Loucy (cell line): ENCODE measurements at regions not wholly inside any gene's neighbourhood (a gene's known extent, or its start where the extent isn't known, plus 50 kb on each side); places are given as distances from the start of the nearest gene placed in this dataset.

Experiments
- H2AFZ ChIP-seq: fragments of 200-600 bp; sonication (generic); 2 replicates; pipeline ENCODE4 v1.6.0; 2016; ENCODE audit warnings: antibody characterized with exemption, mild to moderate bottlenecking, low read length, moderate library complexity
- H3F3A ChIP-seq: fragments of 200-600 bp; 2 replicates; pipeline ENCODE4 v1.6.0; 2016; ENCODE audit warnings: antibody characterized with exemption, low read depth, mild to moderate bottlenecking
- H3K27me3 ChIP-seq: fragments of 200-600 bp; sonication (generic); 2 replicates; pipeline ENCODE4 v1.6.1; 2014; ENCODE audit warnings: low read length, mild to moderate bottlenecking; ENCODE audit not compliant: insufficient read depth, poor library complexity, severe bottlenecking
- H3K36me3 ChIP-seq: fragments of 200-600 bp; sonication (generic); 2 replicates; pipeline ENCODE4 v1.6.1; 2016; ENCODE audit warnings: low read length; ENCODE audit not compliant: insufficient read depth
- H3K4me1 ChIP-seq: fragments of 200-600 bp; sonication (generic); 2 replicates; pipeline ENCODE4 v1.5.1; 2014; ENCODE audit warnings: low read length, mild to moderate bottlenecking; ENCODE audit not compliant: insufficient read depth, poor library complexity, severe bottlenecking
- H3K4me2 ChIP-seq: fragments of 200-600 bp; sonication (generic); 2 replicates; pipeline ENCODE4 v1.6.0; 2014; ENCODE audit warnings: antibody characterized with exemption, low read length, low read depth, mild to moderate bottlenecking; ENCODE audit not compliant: poor library complexity, severe bottlenecking
- H3K4me3 ChIP-seq: fragments of 200-600 bp; sonication (generic); 2 replicates; pipeline ENCODE4 v1.5.1; 2014; ENCODE audit warnings: low read length, mild to moderate bottlenecking, mixed read lengths; ENCODE audit not compliant: poor library complexity, severe bottlenecking
- H3K79me2 ChIP-seq: fragments of 200-600 bp; sonication (generic); 2 replicates; pipeline ENCODE4 v1.6.1; 2014; ENCODE audit warnings: low read length; ENCODE audit not compliant: insufficient read depth
- H3K9ac ChIP-seq: fragments of 200-600 bp; sonication (generic); 2 replicates; pipeline ENCODE4 v1.6.0; 2014; ENCODE audit warnings: mild to moderate bottlenecking, low read depth, low read length, moderate library complexity; ENCODE audit not compliant: poor library complexity, severe bottlenecking
- H3K9me2 ChIP-seq: fragments of 200-600 bp; sonication (generic); replicated peaks from 2 replicates; pipeline ENCODE4 v1.6.1; 2016; ENCODE audit warnings: low read depth, low read length, mixed read lengths
- H3K9me3 ChIP-seq: fragments of 200-600 bp; sonication (generic); 2 replicates; pipeline ENCODE4 v1.6.1; 2014; ENCODE audit warnings: mild to moderate bottlenecking, antibody characterized with exemption, low read length, low read depth; ENCODE audit not compliant: insufficient read depth
- H4K20me1 ChIP-seq: fragments of 200-600 bp; sonication (generic); 2 replicates; pipeline ENCODE4 v1.6.0; 2014; ENCODE audit warnings: antibody characterized with exemption, low read length, mild to moderate bottlenecking; ENCODE audit not compliant: insufficient read depth, poor library complexity, severe bottlenecking
- CTCF ChIP-seq: fragments of 200-600 bp; sonication (generic); conservative IDR thresholded peaks from 2 replicates; pipeline ENCODE4 v1.5.1; 2014; ENCODE audit warnings: mild to moderate bottlenecking, antibody characterized with exemption, low read length
- EZH2phosphoT487 ChIP-seq: fragments of 200-600 bp; IDR thresholded peaks from 2 replicates; pipeline ENCODE4 v1.6.1; 2018; ENCODE audit warnings: antibody characterized with exemption, mild to moderate bottlenecking, moderate library complexity, borderline replicate concordance

DNA sequence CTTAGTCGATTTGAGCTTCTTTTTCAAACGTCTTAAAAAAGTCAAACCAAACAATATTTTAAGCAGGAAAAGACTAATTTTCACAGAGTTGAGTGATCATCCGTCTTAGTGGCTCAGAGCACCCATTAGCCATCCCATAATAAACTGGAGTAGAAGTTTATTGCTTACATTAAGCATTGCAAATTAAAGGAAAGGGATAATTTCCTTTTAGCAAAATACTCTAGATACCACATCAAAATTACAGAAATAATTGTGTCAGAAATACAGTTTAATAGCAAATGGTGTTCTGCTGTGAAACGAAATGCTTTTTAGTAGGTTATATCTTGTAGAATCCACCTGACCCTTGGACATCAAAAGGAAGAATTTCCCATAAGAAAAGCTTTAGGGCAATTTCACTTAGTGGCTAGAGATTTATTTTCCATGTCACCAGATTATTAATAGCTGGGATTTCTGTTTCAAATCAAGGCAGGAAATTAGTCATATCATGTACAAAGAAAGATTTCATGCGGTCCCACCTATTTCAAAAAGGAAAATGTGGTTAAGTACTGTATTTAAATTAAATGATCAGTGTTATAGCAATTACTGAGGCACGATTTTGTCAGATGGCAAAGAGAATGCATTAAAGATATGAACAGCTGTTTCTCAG, 96.2 kb downstream of the NPTX2 start:
- TF ChIP-seq EZH2phosphoT487 (no peak), CTCF (no peak)
- Histone ChIP-seq H3K4me1 (no peaks in the 10 kb centered on the region), H3K4me3 (no peak overlapping the region), H3F3A (no peaks in the 10 kb centered on the region), H3K9ac (no peak overlapping the region), H3K36me3 (no peaks in the 10 kb centered on the region), H3K4me2 (no peak overlapping the region), H3K79me2 (no peaks in the 10 kb centered on the region), H2AFZ (no peak overlapping the region), H3K27me3 (no peaks in the 10 kb centered on the region), H3K9me3 (no peaks in the 10 kb centered on the region), H4K20me1 (no peaks in the 10 kb centered on the region), H3K9me2 (no peaks in the 10 kb centered on the region)

DNA sequence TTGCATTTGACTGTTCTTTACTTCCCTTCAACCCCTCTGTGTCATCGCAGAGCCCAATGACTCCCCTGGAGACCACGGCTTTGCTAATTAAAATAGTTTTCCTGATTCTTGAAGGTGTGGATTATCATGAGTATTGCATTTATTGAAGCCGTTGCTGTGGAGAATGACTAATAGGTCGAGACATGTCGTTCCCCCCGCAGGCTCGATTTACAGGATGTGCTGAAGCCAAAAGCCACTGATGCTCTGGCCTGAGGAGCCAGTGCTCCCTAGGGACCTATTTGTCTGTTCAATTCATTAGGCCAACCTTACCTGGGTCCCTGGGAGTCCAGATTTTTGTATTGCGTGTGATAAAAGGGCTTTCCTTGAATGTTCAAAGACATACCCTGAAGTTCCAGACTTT, 102.3 kb downstream of the NPTX2 start:
- no peak overlapping the region for H3K4me2 ChIP-seq
- no peak for TF ChIP-seq EZH2phosphoT487
- no peak for TF ChIP-seq CTCF
- no peaks in the 10 kb centered on the region for H4K20me1 ChIP-seq

GRCh38 chr7:98722402-98722801, 105.3 kb downstream of the NPTX2 start:
- Histone ChIP-seq H2AFZ (no peak overlapping the region), H4K20me1 (no peaks in the 10 kb centered on the region), H3K79me2 (no peaks in the 10 kb centered on the region), H3K9ac (no peak overlapping the region), H3K9me3 (no peaks in the 10 kb centered on the region), H3F3A (no peaks in the 10 kb centered on the region), H3K4me3 (no peak overlapping the region), H3K36me3 (no peaks in the 10 kb centered on the region), H3K9me2 (no peaks in the 10 kb centered on the region), H3K4me2 (no peak overlapping the region), H3K4me1 (no peaks in the 10 kb centered on the region), H3K27me3 (no peaks in the 10 kb centered on the region)
- TF ChIP-seq EZH2phosphoT487: no peak
- TF ChIP-seq CTCF: no peak

More for the DNA sequence above, 102.3 kb downstream of the NPTX2 start:
- no peaks in the 10 kb centered on the region for H3F3A ChIP-seq
- H3K36me3 ChIP-seq: no peaks in the 10 kb centered on the region
- H3K9ac ChIP-seq: no peak overlapping the region
- H3K4me1 ChIP-seq: no peaks in the 10 kb centered on the region
- no peak overlapping the region for H3K4me3 ChIP-seq
- no peaks in the 10 kb centered on the region for H3K9me3 ChIP-seq
- no peaks in the 10 kb centered on the region for H3K9me2 ChIP-seq
- H3K27me3 ChIP-seq: no peaks in the 10 kb centered on the region
- H3K79me2 ChIP-seq: no peaks in the 10 kb centered on the region
- no peak overlapping the region for H2AFZ ChIP-seq
